Right kidney (tissue), 1 donor: ENCODE measurements at regions not wholly inside any gene's neighbourhood (a gene's known extent, or its start where the extent isn't known, plus 50 kb on each side); places are given as distances from the start of the nearest gene placed in this dataset.
"Not testable (repeated sequence)": the region's sequence is repeated elsewhere in the genome, so short reads cannot be mapped to it uniquely, and the experiment has no call there.

Source experiments
- DNase-seq: peaks from one replicate; pipeline ENCODE4 v3.0.0-alpha.2; 2016

DNA sequence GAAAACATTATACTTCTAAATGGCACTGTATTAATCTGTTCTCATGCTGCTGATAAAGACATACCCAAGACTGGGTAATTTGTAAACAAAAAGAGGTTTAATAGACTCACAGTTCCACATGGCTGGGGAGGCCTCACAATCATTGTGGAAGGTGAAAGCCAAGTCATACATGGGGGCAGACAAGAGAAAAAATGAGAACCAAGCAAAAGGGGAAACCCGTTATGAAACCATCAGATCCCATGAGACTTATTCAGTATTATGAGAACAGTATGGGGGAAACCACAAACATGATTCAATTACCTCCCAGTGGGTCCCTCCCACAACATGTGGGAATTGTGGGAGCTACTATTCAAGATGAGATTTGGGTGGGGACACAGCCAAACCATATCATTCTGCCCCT, 408.3 kb downstream of the BMP2 start:
- not testable (repeated sequence) for DNase-seq

DNA sequence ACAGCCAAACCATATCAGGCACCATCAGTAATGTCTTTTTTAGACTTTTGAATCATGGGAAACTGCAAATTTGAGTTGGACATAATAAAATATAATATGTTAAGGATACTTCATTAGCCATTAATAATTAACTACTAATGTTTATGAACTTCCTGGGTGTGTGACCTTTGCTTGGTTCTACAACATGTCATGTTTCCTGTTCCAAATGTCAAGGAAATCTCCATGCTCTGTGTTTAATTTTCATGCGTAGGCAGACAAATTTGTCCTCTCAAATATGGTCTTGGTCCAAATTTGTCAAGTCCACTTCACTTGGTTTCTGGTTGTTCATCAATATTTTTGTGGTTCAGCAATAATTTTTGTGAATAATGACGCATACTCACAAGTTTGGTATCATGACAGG, 410.5 kb downstream of the BMP2 start:
- DNase-seq, result no peak

- DNase-seq, result no peak
These were observed 413.0 kb downstream of the BMP2 start for GRCh38 chr20:7180256-7181045.

GRCh38 chr20:7189231-7189630, 421.7 kb downstream of the BMP2 start:
- no peak for DNase-seq

DNA sequence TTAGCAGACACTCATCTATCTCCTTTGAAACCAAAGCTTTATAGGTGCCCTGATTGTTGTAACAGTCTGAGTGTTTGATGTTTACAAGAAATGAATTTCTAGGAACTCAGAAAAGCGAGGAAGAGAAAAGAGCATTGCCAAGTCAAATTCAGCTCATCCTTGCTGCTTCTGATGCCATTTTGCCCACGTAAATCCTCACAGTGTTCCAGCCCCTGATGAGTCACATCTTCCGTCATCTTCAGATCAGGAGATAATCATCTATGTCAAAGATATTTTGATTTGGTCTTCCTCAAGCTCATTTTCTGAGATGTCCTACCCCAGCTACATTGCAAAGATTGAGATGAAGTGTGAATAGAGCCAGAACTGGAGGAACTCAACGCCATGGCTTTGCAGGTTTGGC, 426.2 kb downstream of the BMP2 start:
- no peak for DNase-seq

DNA sequence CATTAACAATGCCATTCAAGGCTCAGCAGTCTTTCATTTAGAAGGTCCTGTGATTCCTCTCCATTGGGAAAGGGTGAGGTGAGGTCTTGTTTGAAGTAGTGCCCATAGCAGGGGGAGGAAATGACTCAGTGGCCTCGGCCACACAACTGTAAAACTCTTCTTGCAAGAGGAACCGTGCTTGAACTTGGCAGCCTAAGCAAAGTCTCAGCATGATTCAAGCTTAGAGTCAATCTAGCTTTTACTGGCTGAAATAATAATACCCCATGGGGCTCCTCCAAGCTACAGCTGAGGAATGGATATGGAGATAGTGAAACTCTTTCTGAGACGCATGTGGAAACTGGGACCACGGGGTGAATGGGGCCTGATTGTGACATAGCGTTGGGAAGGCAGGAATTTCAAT, 428.2 kb downstream of the BMP2 start:
- no peak for DNase-seq

- DNase-seq, result no peak
These were observed 429.0 kb downstream of the BMP2 start for GRCh38 chr20:7196481-7196880.

DNA sequence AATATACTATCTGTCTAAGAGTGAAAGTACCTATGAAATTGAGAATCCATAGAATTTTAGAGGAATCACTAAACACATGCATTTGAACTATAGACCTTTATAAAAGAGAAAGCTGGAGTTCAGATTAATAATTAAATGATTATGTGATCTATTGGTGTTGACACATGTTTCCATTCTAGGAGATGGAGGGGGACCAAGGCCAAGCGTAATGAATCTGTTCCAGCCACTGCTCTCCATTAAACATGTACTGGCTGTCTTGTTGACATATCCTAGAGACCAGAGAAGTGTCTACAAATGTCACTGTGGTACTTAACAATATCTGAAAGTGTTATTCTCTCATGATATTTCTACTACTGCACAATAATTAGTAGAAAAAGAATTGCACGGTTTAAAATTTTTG, 432.4 kb downstream of the BMP2 start:
- no peak for DNase-seq

- no peak for DNase-seq
These were observed 439.8 kb downstream of the BMP2 start for GRCh38 chr20:7207186-7207798.

DNA sequence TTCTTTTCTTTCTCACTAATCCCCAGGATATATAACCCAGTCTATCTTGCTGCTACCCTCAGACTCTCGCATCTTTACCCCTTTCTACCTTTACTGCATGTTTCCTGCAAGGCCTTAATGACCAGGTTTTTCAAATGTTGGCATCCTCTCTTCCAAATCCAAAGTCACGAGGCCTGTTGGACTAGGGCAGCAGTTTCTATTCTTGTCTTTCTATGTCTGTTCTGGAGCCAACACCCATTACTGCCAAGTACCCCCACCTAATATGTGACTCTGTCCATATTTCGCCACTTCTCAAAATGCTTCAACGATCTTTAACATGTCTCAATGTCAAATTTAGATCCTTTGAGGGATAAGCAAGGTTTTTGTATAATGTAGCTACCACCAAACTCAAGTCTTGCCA, 443.4 kb downstream of the BMP2 start:
- no peak for DNase-seq

- no peak for DNase-seq
These were observed 446.7 kb downstream of the BMP2 start for GRCh38 chr20:7214081-7214740.

- no peak for DNase-seq
These were observed 450.1 kb downstream of the BMP2 start for GRCh38 chr20:7217606-7218005.

DNA sequence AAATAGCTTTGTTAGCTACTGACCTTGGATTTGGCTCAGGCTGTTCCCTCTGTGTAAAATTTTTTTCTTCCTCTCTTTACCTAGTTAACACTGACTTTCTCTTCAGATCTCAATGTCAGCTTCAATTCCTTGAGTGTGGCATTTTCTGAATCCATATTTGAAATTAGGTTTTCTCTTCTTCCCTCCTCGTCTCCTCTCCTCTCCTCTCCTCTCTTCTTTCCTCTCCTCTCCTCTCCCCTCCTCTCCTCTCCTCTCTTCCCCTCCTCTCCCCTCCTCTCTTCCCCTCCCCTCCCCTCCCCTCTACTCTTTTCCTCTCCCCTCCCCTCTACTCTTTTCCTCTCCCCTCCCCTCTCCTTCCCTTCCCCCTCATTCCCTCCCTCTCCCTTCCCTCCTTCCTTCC, 453.3 kb downstream of the BMP2 start:
- DNase-seq, result no peak

DNA sequence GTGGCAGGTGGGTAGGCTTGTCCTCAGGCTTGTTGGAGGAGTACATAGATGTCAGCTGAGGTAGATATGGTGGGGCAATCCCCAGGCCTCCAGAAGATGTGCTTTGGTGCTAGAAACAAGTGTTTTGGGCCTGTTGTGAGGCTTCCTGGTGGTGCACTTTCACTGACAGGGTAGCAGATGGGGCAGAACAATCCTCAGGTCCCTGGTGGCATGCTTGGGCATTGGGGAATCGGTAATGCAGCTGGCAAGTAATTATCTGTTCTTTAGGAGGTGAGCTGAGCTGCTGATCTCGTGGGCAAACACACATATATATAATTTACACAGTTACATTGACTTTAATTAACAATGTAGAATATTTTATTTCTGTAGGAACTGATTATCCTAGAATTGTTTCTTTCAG, 458.7 kb downstream of the BMP2 start:
- no peak for DNase-seq

DNA sequence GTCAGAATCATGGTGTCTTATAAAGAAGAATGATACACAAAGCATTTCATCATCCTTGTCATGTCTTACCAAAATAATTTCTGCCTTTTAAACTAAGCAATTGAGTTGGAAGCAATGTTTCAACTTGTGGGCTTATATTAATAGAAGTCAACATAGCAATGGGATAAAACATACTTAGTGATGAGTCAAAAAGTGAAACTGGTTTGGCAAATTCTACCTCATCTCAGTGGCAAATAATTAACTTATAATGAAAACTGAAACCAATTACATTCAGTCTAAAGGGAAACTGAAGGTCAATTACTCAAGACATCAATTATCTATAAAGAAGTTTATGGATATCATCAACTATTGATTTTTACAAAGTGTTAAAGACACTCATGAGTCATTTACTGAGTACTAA, 463.8 kb downstream of the BMP2 start:
- no peak for DNase-seq

DNA sequence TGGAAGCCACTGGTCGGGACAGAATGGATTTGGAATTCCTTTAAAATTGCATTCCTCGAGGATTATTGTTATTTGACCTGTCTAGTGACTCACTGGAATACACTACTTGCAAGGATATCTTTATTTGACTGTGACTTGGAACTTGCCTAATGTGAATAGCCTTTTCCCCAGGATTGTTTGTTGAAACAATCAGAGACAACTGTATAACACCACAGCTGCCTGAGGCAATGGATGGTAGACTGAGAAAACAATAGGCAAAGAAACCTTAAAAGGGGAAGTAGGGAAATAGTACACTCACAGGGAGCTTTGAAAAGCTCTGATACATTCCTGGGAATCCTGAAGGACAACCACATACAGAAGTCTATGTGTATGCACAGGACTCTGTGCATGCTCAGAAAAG, 465.3 kb downstream of the BMP2 start:
- DNase-seq, result no peak

GRCh38 chr20:7237251-7237650, 469.8 kb downstream of the BMP2 start:
- no peak for DNase-seq

- DNase-seq, result no peak
These were observed 473.0 kb downstream of the BMP2 start for GRCh38 chr20:7240490-7240889.

DNA sequence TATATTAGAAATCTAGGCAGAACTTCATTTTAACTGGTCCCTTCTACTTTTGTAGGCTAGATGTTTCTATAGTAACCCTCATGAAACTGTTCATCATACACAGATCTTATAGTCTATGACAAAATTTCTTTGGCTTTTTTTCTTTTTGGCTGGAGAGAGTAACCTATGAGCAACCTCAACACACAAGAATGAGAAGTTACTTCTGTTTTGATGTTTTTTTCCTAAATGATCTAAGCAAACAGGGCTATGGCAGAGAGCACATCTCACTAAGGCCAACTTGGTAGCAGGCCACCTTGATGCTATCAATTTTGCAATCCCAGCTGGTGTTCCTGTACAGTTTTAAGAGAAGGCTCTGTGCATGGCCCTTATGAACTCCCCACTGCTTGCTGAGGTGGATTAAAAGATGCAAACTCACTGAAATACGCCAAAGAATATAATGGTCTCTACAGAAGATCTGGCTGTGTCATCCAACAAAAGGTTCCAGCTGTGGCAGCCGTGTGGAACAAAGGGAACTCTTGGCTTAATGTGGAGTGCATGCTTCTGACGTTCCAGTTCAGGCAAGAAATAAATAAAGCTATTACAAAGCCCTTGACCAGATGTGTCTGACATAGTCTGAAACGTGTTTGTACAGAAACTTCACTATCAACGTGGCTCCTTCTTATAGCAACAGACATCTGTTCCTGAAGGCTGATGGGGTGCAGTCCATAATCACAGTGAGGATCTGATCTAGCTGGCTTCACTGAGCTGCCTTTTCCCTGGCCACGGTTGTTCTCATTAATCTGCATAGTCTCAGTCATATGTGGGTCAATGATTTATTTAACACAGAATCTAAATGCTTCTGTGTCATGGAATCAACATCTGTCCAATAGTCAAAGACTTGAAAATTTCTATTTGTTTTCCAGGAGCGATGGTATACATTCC, 481.1 kb downstream of the BMP2 start:
- no peak for DNase-seq

- no peak for DNase-seq
These were observed 482.9 kb downstream of the BMP2 start for GRCh38 chr20:7250337-7250736.

DNA sequence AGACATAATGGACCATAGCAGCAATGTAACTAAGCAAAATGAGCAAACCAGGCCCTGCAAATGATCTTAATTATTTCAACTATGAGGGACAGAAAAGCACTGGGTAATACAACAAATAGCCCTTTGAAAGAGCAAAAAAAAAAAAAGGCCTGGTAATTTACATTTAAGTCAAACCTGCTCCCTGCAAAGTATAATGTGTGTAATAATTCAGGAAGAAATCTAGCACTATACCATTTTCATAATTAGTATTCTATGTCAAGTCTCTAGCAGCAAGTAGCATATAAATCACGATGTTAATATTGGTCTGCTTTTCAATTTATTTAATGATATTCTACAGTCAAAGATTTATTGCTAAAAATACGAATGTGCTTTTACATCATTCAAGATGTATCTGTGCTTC, 489.6 kb downstream of the BMP2 start:
- no peak for DNase-seq

GRCh38 chr20:7257692-7258466, 490.4 kb downstream of the BMP2 start:
- DNase-seq, result no peak
